Cerebellar nuclear complex (tissue), 1 donor: ENCODE measurements at regions not wholly inside any gene's neighbourhood (a gene's known extent, or its start where the extent isn't known, plus 50 kb on each side); places are given as distances from the start of the nearest gene placed in this dataset.

Experiments used
- DNase-seq, 2 experiments: peaks; one replicate each; lab custom pipeline; 2025; lab: John Stamatoyannopoulos, UW

DNA sequence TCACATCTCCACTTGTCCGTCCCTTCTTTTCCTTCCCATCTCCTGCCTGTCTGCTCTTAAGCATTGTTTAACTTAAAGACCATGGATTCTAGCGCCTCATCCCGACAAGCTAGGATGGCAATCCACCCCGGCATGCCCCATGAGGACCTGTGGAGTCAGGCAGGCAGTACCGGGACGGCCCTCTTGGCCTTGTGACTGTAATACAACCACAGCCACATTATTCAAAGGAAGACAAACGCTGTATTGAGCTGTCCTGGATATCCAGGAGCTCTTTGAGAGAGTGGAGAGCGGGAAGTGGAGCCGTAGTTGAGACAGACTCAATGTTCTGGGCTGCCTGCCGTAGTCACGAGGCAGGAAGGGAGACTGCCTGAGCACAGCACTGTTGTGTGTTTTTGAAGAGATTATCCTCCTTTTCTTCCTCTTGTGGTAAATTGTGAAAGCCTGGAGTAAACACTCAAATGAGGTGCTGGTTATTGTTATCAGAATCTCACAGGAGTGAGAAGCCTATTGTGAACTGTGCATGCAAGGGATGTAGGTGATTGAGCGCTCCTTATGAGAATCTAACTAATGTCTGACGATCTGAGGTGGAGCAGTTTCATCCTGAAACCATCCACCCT lies 929.8 kb upstream of the CNTNAP5 start:
- no peak for DNase-seq

DNA sequence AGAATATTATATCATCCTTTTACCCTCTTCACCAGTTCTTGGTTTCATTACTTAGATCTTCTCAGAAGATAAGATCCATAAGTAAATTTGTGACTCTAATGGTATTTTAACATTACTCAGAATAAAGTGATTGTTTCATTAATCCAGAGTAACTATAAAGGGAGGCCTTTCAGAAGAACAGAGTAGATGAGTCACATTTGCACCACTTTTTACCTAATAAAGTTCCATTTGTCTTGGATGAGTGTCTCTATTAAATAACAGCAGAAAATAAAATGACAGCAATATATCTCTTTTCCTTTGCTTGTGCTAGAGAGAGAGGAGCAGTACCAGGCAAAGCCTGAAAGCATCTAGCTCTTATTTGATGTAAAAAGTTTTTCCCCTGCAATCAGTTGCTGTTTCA lies 926.5 kb upstream of the CNTNAP5 start:
- no peak for DNase-seq

DNA sequence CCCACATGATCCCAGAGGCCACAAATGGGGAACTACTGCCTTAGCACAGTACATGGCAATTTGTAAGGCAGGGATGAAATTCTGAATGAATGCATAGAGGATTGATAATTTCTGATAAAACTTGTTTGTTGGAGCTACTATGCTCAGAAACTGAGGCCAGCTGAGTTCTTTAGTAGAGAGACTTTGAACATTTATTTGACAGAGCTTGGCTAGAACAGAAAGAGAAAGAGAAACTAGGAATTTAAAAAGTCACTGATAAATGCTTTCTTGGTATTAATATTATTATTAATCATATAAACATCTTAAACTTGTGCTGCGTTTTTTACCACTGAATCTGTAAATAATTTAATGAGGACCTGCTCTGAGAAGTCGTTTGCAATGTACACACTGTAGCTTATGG lies 923.7 kb upstream of the CNTNAP5 start:
- DNase-seq: no peak

DNA sequence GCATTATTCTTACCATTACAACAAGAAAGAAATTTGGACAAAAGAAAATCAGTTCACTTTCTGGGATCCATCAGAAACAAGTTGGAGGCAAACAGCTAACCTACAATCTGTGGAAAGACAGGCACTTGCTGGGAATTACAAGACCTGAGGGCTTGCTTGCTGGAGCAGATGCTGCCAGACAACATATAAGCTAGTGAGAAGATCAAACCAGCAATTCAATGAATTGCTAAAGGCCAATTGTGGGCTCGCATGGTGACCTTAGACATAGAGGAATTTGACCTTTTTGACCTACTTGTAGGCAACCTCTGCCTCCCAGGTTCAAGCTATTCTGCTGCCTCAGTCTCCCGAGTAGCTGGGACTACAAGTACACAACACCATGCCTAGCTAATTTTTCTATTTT lies 921.2 kb upstream of the CNTNAP5 start:
- no peak for DNase-seq

DNA sequence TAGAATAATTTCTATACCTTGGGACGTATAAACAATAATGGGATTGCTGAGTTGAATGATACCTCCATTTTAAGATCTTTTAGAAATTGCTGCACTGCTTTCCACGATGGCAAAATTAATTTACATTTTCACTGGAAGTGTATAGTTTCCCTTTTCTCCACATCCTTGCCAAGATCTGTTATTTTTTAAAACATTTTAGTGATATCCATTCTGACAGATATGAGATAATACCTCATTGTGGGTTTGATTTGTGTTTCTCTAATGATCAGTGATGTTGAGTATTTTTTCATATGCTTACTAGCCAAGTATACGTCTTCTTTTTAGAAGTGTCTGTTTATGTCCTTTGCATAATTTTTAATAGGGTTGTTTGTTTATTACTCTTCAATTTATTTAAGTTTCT lies 908.5 kb upstream of the CNTNAP5 start:
- no peak for DNase-seq

DNA sequence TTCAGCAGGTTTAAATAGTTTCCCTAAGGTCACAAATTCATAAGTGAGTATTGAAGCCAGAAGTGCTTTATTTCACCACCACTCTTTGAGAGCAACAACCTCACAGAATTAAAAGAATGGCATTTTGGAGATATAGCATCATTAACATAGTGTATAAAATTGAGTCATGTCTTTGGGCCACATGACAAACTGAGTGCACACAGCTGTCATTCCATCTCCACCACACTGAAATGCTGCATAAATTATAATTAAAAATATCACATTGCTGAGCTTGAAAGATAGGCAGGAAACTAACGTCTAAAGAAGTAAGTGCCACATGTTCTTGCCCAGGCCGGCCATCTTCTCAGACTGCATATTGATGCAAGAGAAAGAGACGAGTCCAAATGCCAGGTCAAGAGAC lies 897.9 kb upstream of the CNTNAP5 start:
- no peak for DNase-seq

DNA sequence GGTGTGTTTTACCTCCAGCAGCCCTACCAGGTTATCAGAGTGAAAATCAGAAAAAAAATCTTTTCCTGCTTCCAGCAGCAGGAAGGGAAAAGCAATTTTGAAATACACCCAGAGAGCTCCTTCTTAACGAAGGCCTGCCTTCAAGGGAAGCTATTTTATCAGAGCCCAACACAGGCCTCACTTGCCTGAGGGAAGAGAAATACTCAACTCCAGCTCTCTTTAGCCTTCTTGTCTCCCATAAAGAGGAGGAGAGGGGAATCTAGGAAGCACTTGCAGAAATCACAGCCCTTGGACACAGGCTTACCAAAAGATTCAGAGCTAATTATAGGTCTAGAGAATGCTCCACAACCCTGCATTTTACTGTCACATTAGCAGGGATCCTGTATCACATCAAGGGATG lies 896.1 kb upstream of the CNTNAP5 start:
- DNase-seq: no peak

DNA sequence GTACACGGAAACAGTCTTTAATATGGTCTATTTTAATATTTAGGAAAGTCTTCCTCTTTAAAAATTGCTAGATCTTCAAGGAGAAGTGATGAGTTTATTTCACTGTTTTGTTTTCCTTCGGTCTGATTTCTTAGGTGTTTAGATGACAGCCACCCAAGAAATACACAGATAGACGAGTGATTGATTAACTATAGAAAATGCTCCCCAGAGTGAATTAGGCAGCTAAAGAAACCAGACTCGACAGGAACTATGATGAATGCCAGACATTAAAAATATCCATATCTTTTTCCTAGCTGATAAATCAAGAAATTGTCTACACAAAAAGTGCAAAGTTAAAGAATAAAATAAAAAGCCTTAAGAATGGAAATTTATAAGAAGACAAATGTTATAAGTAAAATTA lies 888.7 kb upstream of the CNTNAP5 start:
- DNase-seq: no peak

DNA sequence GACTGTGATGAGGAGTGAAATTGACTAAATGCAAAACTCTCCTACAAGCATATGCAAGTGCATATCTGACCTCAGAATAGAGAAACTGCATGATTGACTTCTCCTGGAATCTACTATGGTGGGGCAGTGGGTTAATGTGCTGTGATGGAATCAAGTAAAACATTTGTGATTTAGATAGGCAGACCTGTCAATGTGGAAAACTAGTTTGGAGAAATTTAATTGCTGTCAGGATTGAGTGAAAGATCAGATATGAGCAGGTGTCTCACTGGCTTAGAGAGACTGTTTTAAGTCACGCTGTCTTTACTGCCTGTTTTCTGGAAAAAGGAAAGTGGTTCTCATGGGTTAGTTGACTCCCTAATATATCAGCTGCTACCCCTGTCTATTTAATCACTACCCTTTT lies 881.0 kb upstream of the CNTNAP5 start:
- no peak for DNase-seq

DNA sequence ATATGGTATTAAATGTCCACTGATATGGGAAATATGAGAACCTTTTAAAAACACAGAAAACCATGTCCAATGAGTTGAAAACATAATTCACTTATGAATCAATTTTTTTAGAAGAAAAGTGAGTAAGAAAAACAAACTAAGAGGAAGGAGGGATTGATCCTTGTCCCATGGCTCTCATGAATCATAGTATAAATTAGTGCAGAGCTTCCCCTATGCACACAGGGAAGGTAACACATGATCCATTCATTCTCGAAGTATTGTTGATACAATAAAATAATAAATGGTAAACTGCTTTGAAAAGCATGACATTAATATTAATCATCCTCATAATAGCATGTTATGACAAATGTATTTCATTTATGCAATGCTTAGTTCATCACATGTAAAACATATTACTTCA lies 872.0 kb upstream of the CNTNAP5 start:
- DNase-seq: no peak

DNA sequence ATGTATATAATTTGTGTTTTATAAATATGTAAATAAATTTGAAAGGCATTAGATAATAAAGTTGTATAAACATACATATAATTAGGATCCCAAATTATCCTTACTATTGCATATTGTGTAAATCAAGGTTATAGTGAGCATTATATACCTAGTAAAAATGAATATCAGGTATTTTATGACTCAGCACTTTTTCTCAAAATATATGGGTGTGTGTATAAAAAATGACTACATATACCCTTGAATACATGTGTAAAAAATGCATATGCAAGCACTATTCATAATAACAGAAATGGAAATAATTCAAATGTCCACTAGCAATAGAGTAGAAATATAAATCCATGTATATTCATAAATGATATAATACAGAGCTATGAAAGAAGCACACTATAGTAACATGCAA lies 870.9 kb upstream of the CNTNAP5 start:
- DNase-seq: no peak

DNA sequence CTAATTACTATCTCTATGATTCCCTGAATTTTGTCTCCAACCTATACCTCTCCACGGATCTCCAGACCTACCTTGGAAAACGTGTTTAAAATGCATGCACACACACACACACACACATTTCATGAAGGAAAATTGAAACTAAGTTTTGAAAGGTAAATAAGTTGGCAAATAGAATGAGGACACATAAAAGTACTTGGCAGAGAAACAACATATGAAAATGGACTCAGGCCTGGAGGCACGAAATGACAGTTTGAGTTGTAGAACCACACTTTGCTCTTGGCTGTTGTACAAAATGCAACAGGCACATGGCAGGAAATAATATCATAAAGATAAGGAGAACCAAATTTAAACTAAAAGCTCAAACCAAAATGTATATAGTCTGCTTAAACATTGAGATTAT lies 868.1 kb upstream of the CNTNAP5 start:
- DNase-seq: no peak

DNA sequence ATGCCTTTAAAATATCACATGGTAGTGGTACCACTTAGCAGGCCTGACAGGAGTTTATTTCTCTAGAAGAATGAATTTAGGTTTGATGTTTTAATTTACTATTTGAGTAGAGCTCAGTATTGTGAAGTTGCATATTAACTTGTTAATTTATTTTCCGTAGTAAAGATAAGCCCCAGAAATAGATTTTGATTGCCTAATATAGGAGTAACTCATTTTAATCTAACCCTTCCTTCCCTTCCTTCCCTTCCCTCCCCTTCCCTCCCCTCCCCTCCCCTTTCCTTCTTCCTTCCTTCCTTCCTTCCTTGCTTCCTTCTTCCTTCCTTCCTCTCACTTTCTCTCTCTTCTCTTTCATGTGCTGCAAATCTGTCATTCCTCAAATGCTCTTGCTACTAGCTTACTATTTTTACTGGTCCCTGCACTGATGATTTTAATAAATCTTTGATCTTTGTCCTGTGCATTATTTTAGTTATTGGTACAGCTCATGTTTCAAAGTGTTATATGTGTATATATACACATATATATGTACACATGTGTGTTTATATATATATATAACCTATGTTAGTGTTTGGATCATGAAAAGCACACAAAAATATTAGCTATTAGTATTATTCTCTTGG lies 862.6 kb upstream of the CNTNAP5 start:
- no peak for DNase-seq

DNA sequence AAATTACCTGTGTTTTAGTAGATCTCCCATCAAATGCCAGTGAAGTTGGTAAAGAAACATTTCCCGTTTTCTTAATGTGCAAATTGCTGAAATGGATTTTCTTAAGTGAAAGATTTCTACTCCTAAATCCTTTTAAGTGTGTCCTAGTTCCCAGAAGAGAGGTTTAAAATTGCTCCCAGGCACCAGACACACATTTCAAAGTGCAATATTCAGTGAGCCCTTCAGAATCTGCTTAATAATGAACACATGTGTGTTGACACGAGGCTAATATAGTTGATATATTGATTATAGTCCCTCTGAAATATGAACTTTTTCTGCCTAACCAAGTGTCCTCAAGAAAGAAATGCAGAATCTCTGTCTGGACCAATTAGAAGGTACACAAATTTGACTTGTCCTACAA lies 861.7 kb upstream of the CNTNAP5 start:
- no peak for DNase-seq

DNA sequence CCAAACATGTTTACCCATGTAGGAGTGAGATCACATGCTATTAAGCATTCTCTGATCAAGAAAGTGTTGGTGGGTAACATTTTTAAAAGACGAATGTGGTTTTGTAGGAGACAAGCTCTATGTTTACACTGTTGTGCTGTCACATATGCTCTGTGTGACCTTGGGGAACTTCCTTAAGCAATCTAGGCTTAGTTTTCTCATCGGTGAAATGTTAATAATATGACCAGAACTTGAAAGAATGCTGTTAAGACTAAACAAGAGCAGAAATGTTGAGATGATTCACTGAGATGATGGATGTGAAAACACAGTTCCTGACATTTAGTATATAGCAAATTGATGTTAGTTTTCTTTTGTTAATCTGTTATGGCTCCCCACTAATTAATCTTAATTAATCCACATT lies 860.9 kb upstream of the CNTNAP5 start:
- no peak for DNase-seq

DNA sequence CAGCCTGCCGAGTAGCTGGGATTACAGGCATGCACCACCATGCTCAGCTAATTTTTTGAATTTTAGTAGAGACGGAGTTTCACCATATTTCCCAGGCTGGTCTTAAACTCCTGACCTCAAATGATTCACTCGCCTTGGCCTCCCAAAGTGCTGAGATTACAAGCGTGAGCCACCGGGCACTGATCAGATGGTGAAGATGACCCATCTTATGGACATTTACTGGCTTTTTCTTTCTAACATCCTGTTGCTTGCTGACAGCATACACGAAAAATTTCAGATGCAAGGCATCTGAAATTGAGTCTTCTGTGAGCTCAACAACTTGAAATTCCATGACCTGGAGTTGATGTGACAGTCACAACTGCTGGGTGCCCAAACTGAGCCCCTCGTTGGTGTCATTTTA lies 859.5 kb upstream of the CNTNAP5 start:
- no peak for DNase-seq

DNA sequence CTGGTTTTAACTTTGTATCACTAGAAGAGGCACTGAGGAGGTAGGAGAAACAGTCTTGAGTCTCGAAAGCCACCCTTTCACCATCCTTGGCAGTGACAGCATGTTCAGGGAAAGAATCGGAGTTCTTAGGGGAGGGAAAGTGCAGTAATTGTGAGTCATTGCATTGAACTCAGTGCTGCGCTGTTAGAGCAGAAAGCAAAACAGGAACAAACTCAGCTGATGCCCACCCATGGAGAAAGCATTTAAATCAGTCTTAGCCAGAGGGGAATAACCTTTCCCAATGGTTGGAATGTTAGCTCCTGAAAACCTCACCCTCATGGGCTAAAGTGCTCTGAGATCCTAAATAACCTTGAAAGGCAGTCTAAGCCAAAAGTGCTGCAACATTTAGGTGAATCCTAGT lies 845.6 kb upstream of the CNTNAP5 start:
- DNase-seq: no peak

DNA sequence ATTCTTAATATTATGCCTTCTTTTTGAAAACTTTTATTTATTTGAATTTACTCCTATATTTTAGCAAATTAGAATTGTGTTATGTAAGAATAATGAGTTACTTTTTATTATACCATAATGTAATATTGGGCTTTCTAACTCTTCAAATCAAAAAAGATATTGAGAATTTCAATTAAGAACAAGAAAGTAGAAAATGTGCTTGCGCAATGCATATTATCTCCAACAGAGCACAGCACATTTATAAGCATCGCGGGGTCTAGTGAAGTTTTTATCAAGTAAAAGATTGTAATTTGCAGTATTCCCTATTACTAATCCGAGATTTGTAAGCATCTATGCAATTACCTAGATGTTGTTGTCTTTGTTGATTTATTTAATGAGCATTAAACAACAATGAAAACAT lies 829.1 kb upstream of the CNTNAP5 start:
- DNase-seq: no peak

DNA sequence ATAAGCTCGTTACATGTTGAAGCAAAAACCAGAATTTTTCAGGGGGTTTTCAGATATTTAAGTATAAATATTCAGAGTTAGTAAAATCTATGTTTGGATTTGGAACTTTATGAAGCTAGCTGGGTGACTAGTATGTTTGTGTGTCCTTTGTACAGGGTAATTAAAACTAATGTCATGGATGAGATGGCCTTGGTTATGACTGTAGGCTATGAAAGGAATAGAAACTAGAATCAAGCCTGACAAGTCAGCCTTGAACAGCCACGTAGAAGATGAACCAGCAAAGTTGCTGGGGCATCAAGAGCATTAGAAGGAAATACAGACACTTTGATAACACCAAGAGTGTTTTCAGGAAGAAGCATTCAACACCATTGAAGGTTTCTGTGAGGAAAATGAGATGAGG lies 825.1 kb upstream of the CNTNAP5 start:
- DNase-seq: no peak

DNA sequence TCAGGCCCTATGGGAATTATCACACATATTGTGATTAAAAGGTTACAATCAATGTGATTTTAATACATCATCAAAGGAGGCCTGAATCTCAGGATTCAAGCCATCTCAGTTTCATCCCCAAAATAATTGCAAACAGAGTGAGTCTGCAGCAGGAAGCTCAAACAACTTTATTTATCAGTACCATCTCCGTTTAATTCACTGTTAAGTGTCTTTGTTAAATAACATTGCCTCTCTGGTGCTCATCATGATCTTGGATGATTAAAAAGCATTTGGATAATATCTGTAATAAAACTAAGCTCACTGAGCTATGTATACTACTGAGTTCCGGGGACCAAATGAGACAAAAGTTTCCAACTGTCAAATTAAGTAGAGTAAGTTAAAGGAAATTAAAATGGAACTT lies 817.8 kb upstream of the CNTNAP5 start:
- DNase-seq: no peak

DNA sequence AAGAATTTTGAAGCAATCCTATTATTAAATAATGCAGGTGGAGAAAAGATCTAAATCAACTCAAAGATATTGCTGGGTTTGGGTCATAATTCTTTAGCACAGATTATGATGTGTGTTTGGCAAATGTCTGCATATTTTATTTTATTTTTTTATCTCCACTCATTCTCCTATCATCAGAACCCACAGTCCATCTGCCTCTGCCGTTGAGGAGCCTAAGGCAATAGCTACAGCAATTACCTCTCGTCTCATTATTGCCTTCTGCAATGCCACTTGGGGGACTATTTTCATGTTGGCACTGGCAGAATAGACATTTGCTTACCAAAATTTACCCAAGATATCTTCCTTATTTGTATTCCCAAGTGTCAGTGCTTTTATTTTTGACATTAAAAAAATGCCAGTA lies 815.9 kb upstream of the CNTNAP5 start:
- no peak for DNase-seq

DNA sequence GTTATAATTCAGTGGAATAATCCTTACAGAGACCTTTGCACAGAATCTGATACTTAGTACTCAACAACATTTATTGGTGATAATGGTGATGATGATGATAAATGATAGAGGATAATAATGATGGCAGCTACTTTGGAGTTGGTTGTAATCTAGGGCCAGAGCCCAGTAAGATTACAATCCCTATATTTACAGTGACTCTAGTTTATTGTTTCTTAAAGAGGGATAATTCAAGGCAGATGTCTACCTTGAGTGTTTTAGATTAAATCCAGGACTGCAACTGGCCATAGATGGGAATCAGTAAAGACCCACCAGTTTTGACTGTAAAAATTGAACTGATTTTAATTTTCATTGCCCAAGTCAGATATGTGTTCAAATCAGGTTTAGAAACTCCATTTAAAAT lies 813.9 kb upstream of the CNTNAP5 start:
- no peak for DNase-seq

DNA sequence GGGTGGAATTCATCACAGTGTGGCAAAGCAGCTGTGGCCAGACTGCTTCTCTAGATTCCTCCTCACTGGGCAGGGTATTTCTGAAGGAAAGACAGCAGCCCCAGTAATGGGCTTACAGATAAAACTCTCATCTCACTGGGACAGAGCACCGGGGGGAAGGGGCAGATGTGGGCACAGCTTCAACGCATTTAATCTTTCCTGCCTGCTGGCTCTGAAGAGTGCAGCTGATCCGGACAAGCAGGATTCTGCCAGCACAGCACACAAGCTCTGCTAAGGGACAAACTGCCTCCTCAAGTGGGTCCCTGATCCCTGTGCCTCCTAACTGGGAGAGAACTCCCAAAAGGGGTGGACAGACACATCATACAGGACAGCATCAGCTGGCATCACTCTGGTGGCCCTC lies 779.9 kb upstream of the CNTNAP5 start:
- DNase-seq: no peak

DNA sequence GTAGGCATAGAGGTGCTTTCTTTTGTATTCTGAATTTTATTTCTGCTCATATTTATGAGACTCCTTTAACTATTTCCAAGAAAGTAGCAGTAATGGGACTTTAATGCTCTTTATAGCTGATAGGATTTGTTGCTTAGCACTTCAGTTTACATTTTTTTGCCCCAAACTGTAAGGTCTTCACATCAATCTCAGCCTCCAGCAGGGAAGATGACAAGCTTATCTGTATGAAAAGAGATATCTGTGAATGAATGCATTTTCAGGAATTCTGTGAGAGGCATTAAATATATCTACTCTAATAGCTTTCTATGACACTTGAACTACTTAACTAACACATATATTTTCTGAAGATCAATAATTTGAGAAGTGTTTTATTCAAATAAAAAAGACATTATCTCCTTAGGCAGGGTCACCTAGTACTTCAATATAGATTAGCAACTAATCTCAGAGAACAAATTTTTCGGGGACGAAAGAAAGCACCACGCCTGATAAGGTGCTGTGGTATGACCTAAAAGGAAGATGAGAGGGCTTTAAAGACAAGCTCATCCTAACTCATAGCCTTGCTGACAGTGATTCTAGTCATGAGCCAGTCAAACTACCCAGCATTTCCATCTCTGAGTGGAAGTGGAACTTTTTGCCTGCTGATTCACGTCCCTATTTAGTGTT lies 766.1 kb upstream of the CNTNAP5 start:
- no peak for DNase-seq
